GM18511 (cell line): ENCODE measurements at regions not wholly inside any gene's neighbourhood (a gene's known extent, or its start where the extent isn't known, plus 50 kb on each side); places are given as distances from the start of the nearest gene placed in this dataset.

Experiments
- ATAC-seq: cut with Tn5 transposase; IDR thresholded peaks from one replicate; pipeline ENCODE4 v1.9.1; 2021; ENCODE audit warnings: mild to moderate bottlenecking, moderate library complexity; ENCODE audit not compliant: unreplicated experiment

DNA sequence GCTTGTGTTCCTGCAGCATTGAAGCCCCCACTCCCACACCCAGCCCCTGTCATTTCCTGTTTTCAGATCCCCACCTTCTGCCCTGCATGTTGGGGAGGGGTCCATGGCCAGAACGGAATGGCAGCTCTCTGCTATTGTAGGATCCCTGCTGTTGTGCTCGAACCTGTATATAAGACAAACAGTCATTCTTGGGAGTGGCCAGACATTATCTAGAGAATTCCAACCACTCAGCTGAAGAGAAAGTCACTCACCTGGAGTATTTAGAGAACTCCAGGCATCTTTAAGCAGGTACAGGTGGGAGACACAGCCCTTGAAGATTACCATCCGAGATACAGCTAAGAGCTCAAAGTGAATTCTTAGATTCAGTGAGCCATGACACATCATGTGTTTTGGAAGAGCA is 96.1 kb downstream of the C9orf152 start:
- no peak for ATAC-seq

- no peak for ATAC-seq
Observed at GRCh38 chr9:110112792-110113191, 95.2 kb downstream of the C9orf152 start.

DNA sequence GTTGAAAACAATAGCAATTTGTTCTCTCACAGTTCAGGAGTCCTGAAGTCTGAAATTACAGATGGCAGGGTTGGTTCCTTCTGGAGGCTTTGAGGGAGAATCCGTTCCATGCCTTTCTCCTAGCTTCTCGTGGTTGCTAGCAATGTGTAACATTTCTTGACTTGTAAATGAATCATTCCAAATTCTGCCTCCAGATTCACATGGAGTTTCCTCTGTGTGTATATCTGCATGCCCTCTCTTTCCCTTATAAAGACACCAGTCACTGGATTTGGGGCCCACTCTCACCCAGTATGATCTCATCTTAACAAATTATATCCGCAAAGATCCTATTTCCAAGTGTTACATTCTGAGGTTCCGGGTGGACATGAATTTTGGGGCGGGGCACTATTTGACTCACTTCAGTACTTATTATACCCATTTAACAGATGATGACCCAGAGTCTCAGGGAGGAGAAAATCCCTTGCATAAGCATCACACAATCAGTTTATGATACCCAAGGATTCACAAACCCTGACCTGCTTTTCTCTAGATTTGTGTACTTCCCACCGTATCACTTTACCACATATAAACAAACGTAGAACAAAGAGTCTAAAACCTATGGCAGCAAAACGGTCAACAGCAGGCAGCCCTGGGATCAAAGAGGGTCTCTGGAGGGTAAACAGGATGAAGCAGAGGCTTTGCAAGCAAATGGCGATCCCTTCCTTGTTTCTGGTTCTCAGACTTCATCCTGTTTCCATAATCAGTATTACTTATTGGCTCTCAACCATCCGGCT is 93.7 kb downstream of the C9orf152 start:
- ATAC-seq: no peak

DNA sequence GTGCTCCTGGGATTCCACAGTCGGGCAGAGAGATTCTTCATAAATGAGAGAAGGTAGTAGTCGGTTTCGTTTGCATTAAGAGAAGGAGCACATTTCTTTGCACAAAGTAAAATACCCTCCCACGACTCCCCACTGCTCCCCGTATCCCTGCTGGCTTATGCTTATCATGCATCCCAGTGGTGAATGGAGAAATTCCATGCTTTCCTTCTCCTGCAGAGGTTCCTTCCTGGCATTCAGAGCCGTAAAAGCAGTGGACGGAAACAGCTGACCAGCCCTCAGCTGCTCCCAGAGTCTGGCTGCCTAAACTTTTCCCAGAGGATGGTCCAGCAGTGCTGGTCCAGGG is 93.1 kb downstream of the C9orf152 start:
- no peak for ATAC-seq

DNA sequence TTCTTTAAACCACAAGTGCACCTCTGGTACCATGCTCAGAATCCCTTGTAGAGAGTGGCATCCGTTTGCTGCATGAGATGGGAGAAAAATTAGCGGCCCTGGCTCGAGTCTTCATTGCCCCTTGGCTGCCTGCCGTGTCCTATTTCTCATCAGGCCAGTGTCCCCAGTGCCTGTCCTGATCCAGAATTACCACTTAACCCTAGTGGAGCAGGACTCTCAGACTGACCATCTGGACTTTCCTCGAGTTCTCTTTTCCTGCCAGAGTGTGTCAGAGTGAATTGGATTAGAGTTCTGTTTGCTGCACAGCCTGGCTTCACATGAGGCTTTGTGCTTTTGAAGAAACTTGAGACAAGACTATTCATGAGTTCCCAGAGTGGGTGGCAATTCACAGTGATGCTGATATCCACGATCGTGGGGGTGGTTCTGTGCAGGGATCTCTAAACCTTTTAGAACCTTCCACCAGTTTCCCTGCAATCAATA is 92.6 kb downstream of the C9orf152 start:
- no peak for ATAC-seq

DNA sequence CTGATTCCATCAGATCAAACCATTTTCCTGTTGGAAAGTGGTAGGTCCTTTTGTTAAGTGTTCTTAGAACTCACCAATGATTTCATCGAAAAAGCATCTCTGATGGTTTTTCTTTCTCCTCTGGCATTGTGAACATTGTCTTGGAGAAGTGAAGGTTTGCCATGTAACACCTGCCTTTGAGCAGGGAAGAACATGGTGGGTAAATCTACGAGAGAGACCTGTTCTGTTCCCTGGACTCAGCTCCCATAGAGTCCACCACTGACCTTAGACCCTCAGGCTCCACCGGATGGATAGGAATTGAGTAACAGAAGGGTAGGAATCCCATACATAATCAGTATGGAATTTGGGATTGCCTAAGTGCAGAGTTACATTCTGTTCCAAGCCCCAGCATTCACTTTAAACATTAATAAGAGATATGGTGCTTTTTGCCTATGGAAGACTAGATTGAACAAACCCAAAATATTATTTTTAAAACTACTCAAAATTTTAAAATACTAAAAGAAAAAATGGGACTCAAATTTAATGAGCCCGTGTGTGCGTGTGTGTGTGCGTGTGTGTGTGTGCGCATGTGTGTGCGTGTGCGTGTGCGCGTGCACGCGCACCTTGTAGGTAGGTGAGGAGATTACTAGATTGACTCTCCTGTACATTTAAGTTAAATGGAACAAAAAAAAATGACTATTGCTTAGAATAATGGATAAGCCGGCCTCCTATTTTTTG is 92.0 kb downstream of the C9orf152 start:
- ATAC-seq: no peak

DNA sequence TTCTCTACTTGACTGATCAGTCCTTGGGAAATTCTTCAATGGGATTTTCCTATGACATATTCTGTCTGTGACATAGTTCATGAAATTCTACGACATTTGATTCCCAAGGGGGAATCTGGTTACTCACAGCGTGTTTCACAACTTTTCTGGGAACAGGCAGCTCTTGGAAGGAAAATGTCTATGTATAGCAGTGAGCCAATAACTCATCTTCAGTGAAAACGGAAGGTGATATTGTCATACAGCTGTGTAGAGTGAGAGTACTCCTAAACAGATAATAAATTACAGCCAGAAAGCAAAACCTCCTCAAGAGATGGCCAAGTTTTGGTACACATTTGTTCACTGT is 91.4 kb downstream of the C9orf152 start:
- no peak for ATAC-seq

DNA sequence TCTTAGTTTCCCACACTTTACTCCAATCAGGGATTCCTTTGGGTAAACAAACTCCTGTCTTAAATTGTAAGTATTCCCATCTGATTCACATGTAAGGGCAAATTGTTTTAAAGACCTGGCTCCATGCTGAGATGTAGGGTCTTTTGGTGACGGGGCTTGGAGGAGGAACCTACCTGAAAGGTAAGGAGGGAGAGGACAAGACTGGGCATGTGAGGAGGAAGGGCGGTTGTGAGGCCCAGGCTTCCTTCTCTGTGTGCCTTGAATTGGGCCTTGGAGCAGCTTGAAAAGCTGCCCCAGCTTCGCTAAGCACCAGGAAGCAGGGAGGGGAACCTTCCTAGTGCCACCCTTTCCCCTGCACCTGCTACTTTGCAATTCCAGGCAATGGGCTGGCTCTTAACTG is 86.8 kb downstream of the C9orf152 start:
- ATAC-seq: no peak

- no peak for ATAC-seq
Observed at GRCh38 chr9:110123341-110124095, 84.4 kb downstream of the C9orf152 start.

- ATAC-seq: no peak
Observed at GRCh38 chr9:110124439-110124838, 83.5 kb downstream of the C9orf152 start.

DNA sequence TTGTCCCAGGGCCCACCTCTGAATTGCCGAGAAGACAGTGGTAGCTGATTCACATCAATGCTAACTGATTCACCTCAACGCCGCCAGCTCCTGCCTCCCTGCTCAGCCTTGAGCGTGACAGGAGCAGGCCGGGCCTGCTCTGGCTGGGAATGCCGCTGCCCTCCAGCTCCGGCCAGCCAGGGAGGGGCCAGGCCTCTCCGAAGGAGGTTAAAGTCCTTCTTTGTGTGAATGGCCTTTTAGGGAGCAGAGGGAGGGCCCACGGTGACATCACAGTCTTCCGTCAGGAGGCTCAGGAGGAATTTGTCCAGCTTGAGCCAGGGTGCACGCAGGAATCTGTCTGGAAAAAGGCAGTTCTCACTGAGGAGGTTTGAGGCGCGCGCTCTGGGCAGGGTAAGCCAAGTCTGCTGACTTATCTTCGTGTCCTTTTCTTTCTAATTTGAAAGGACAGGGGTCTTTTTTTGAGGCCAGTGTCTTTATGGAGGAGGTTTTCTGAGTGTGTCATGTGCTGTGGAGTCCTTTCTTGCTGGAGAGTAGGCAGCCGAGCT is 82.7 kb downstream of the C9orf152 start:
- ATAC-seq: no peak

DNA sequence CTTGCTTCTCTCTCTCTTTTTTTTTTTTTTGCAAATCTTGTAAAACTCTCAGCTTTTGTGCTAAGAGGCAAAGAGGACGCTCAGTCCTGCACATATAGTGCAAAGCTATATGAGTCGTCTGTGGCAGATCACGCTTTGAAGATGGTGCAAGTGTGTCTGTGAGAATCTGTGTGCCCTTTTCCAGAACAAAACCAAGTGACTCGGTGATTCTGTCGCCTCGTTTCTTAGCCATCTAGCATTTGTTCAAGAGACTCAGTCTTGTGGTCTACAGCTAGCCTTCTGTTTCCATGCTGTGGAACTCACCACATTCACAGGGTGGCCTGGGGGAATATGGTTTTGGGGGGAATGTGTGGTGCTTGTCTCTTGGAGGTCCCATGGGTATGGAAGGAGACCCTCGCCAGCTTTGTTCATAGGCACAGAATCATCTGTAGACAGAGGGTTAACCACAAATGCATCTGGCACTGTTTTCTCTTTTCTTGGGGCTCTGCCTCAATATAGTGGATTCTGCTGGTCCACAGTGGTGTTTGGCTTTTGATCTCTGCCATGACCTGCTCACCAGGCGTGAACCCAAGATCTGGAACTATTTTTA is 82.1 kb downstream of the C9orf152 start:
- no peak for ATAC-seq

GRCh38 chr9:110126499-110126941 is 81.4 kb downstream of the C9orf152 start:
- ATAC-seq: no peak

DNA sequence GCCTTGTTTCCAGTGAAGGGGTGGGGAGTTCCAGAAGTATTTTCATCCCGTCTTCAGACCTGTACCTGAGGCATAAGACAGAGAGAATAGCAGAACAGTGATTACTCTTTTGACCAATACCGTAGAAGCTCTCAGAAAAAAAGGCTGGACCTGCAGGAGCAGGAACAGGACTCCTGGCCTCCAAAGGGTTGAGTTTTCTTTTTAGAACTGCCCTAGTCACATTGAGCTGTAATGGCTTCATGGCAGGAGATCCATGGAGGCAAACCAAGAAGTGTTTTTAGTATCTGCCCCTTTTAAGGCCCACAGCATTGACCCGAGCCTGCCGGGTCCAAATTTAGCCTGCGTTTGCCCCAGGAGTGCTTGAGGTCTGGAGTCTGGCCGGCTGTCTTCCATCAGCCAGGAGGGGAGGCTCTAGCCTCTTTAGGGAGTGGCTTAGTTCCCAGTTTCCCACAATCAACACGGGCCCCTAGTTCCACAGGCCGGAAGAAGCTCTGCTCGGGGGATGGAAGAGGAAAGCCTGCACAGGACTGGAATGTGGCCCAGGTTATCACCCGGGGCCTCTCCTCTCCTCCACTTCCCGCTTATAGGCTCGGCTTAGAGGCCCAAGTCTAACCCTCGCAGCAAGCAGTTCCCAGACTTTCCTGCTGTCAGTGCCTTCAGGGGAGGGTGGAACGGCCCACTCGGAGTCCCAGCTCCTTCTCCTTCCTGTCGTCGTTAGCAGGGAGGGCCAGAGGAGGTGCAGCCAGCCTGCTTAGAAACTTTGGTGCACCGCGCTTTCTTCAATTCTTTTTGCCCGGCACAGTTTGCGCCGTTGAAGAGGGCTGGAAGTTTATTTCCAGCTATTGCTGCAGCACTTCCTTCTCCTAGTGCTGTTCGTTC is 80.7 kb downstream of the C9orf152 start:
- no peak for ATAC-seq

DNA sequence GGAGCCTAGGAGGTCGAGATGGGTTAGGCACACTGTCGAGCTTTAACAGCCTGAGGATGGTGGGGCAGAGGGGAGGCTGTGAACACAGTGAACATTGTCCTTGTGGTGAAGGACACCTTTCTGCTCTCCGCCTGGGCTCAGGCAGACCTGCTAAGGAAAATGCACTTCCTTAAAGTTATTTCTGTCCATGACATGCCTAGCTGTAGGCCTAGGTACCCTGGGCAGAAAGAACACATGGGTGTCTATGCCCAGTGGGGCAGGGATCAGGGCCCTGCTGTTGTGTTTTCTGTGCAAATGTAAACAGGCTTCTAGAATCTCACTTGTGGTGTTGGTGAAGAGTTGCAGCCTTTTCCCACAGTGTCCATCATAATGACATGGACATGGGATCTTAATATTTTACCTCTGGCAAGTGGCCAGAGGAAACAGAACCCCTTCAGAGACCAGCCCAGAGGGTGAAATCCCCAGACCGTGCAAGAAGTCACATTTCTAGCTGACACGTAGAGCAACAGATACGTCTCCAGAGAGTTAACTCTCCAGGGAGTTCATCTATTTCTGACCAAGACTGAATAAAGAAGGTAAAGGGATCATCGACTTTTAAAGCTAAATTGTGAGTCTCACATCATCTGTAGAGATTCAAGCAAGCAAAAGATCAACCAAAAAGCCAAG is 79.2 kb downstream of the C9orf152 start:
- peak; percentile 82 for ATAC-seq

DNA sequence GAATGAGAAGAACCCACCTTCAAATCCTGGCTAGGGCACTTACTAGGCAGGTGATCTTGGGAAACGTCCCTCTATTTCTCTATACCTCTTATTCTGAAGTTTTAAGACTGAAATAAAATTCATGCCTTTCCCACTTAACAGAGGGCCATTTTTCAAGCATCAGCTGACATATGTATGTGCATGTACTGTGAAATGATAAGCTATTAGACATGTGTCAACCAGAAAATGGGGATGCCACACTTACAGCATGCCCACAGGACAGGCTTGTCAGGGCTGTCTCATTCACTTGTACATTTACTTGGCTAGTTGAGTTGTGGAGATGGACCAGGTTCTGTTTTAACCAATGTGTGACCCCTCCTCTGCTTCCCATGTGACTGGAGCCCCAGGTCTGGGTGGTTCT is 78.5 kb downstream of the C9orf152 start:
- ATAC-seq: peak; percentile 21

GRCh38 chr9:110130211-110130610 is 77.7 kb downstream of the C9orf152 start:
- no peak for ATAC-seq

DNA sequence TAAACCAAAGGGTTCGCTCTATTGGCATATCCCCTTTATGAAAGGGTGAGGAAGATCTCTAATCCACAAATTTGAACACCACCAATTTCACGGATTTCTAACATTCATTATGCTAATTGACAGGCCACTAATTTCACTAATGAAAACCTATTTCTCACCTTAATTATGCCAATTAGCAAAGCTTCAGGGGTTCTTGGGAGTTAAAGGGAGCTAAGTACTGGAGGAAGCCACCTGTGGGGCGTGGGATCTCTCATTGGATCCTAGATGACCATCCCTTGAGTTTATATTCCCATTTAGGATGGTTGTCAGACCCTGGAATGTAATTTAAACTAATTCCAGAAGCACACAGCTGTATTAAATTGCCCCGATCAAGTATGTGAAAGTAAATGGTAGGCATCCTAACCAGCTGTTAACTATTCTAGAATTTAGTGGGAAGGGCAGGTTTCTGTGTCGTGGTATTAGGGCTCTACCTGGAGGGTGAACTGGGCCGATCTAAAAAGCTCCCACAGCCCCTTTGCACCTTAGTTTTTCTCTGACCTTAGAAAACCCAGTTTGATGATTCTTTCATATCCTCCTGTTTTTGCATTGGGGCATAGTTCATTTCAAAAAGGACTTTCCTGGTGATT is 77.1 kb downstream of the C9orf152 start:
- ATAC-seq: no peak

GRCh38 chr9:110131499-110131898 is 76.5 kb downstream of the C9orf152 start:
- ATAC-seq: no peak
